Transverse colon (tissue), 4 donors: ENCODE measurements at regions not wholly inside any gene's neighbourhood (a gene's known extent, or its start where the extent isn't known, plus 50 kb on each side); places are given as distances from the start of the nearest gene placed in this dataset.

Source experiments
- EP300 ChIP-seq: sonication (generic); formaldehyde crosslinking; IDR thresholded peaks from one replicate; pipeline ENCODE4 v1.6.1; 2017; ENCODE audit warnings: antibody characterized with exemption, low read depth
- POLR2AphosphoS5 ChIP-seq, 3 donors: sonication (generic); formaldehyde crosslinking; IDR thresholded peaks; one replicate each; pipeline ENCODE4 v1.6.1; 2016; ENCODE audit warnings: antibody characterized with exemption in 3 of 3
- TF ChIP-seq, protein P1 (sequence below), 5 experiments: fragments of 200-600 bp in 3 of 5; fragments of 450-650 bp in 2 of 5; sonication (generic) in 3 of 5; IDR thresholded peaks; 1 replicate in 2 of 5; 2 replicates in 3 of 5; pipeline ENCODE4 v1.5.1; 2016 to 2017; ENCODE audit warnings: antibody characterized with exemption in 5 of 5, inconsistent platforms in 3 of 5, mild to moderate bottlenecking in 2 of 5, moderate library complexity in 1 of 5

- TF ChIP-seq, protein P1, sequence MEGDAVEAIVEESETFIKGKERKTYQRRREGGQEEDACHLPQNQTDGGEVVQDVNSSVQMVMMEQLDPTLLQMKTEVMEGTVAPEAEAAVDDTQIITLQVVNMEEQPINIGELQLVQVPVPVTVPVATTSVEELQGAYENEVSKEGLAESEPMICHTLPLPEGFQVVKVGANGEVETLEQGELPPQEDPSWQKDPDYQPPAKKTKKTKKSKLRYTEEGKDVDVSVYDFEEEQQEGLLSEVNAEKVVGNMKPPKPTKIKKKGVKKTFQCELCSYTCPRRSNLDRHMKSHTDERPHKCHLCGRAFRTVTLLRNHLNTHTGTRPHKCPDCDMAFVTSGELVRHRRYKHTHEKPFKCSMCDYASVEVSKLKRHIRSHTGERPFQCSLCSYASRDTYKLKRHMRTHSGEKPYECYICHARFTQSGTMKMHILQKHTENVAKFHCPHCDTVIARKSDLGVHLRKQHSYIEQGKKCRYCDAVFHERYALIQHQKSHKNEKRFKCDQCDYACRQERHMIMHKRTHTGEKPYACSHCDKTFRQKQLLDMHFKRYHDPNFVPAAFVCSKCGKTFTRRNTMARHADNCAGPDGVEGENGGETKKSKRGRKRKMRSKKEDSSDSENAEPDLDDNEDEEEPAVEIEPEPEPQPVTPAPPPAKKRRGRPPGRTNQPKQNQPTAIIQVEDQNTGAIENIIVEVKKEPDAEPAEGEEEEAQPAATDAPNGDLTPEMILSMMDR (IDR thresholded peaks at IDR 0.05) = no peak
- no peak for TF ChIP-seq EP300
- TF ChIP-seq POLR2AphosphoS5 (IDR thresholded peaks at IDR 0.05) = no peak
Measured at GRCh38 chr15:46703871-46704637, 1013.3 kb upstream of the SEMA6D start.
